GM21423 (cell line): ENCODE measurements at regions not wholly inside any gene's neighbourhood (a gene's known extent, or its start where the extent isn't known, plus 50 kb on each side); places are given as distances from the start of the nearest gene placed in this dataset.
"Not testable (repeated sequence)": the region's sequence is repeated elsewhere in the genome, so short reads cannot be mapped to it uniquely, and the experiment has no call there.

ENCODE experiments used
- ATAC-seq: cut with Tn5 transposase; IDR thresholded peaks from one replicate; pipeline ENCODE4 v1.9.1; 2021; ENCODE audit warnings: mild to moderate bottlenecking, moderate library complexity; ENCODE audit not compliant: unreplicated experiment

GRCh38 chr11:42669248-42669976 is 642.4 kb upstream of the API5 start:
- ATAC-seq: no peak

DNA sequence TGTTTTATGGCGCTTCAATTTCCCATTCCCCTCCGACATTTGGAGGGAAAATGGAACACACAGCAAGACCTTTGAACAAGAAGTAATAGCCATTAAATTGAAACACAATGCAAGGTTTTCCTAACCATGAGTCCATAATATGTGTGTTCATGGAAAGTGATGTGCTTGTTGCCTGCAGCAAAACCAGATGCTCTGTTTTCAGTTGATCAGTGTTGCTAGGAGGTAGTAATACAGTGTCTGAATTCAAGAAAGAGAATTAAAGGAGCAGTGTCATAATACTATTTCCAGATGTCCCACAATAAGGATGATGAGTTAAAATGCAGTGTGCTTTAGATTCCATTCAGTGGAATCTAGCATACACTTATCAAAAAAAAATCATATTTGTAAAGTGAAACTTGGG is 637.4 kb upstream of the API5 start:
- ATAC-seq: no peak

DNA sequence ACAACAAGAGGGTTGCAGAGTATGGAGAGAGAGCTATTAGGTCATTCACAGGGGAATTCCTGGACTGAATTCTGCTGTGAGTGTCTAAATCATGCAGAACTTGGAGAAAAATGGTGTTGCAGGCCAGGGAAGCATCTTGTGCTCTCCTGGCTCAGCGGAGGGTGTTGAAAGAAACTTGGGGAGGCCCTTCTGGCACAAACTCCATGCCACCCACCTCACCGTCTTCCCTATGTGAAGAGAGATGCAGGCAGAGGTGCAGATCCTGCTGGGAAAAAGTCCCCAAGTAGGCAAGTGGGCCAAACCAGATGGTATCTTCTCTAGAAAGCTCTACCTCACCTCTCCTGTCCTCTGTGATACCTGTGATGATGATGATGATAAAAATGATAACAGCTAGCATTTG is 604.3 kb upstream of the API5 start:
- no peak for ATAC-seq

- ATAC-seq: no peak
These were observed 602.6 kb upstream of the API5 start for GRCh38 chr11:42709216-42709615.

GRCh38 chr11:42713279-42713678 is 598.5 kb upstream of the API5 start:
- ATAC-seq: no peak

DNA sequence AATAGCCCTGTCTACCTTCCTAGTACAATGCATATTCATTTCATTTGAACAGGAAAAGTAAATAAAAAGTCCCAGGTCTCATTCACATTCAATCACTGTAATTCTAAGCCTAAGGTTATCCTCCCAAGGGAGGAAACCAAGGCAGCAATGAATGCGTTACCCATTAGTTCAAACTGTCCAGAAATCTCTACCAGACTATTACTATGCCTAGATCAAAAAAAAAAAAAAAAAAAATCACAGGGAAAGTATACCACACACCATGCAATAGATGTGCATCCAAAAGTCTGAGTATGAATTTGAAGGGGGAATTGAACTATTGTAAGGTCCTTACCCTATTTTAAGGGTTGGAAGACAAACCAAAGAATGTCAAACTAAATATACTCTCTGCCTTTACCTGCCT is 598.0 kb upstream of the API5 start:
- no peak for ATAC-seq

- no peak for ATAC-seq
These were observed 590.9 kb upstream of the API5 start for GRCh38 chr11:42720716-42721563.

DNA sequence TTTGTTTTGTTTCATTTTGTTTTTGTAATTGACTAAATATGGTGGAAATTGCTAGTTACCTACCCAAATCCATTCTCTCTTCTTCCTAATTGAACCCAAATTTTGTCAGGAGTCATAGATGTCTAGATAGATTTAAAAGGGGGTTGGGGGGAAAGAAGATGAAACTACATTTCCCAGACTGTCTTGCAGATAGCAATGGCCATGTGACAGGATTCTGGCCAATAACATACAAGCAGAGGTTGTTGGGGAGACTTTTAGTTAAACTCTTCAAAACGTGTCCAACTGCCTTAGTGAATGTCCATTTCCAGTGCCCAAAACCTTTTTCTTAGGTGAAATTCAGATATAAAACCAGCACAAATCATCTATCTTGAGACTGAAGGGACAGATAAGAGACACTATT is 583.9 kb upstream of the API5 start:
- no peak for ATAC-seq

DNA sequence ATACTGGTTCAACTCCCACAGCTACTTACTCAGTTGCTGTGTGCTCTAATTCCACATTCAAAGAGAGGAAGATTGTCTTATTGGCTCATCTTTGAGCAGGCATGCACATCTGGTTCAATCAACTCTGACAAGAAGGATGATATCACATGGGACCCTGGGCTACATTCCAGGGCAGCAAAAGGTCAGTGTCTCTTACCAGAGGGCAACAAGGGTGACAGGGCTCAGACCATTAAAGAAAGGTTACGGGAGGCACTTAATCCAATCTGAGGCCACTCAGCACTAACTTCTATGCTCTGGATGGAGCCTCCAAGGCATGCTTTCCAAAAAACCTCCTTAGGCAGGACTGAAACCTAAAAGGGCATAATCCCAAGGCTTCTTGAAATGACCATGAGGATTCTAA is 549.4 kb upstream of the API5 start:
- ATAC-seq: no peak

DNA sequence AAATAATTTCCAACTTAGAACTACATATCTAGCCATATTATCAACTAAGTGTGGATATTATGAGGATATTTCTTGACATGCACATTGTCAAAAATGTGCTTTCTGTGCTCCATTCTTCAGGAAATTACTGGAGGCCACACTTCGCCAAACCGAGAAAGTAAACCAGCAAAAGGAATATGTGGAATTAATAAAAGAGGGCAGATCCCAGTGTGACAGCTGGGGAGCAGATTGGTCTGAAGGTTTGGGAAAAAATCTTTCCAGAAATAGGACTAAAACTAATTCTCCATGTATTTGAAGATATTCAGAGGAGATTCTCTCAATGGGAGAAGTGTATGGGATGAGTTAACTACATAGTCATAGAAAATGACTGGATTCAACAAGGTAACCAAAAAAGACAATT is 546.9 kb upstream of the API5 start:
- ATAC-seq: no peak

- ATAC-seq: no peak
These were observed 543.2 kb upstream of the API5 start for GRCh38 chr11:42768576-42768975.

DNA sequence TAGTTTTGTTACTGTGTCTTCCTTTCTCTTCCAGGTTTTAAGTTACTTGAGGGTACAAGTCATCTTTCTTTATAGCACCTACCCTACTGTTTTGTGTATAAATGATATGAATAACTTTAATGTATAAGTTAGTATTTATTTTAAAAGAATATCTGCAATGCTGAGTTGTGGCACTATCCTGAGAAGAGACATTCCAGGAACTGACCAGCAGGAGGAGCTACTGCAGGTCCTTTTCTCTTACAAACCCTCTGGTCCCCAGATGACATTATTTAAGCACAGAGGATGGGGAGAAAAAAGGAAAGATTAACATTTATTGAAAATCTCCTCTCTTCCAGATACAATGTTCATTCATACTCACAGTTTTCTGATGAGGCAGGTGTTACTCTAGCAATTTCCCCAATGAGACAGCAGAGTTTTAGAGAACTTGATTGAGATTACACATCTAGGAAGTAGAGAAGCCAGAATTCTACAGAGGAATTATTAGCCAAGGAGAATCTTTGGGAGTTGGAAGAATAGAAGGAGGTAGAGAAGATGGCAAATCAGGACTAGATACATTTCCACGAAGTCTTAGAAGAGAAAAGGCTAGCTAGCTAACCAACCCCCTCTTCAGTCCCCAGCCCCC is 541.2 kb upstream of the API5 start:
- ATAC-seq: no peak

DNA sequence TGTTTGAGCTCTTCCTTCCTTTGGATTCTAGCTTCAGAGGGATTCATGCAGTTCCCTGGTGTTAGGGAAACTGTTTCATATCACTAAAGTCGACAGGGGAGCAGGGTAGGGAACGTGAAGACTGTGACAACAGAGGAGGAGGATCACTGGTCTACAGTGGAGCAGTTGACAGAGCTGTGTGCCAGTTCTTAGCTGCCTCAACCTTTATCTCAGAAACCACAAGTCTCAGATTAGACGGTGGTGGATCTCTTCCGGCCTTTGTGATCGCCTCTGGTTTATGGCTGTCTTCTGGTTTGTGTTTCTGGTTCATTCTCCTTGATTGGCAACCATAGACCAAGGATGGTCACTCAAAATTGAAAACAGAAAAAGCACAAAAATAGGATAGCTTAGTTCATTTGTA is 538.9 kb upstream of the API5 start:
- ATAC-seq: no peak

GRCh38 chr11:42773729-42774128 is 538.1 kb upstream of the API5 start:
- no peak for ATAC-seq

- no peak for ATAC-seq
These were observed 537.2 kb upstream of the API5 start for GRCh38 chr11:42774567-42774966.

DNA sequence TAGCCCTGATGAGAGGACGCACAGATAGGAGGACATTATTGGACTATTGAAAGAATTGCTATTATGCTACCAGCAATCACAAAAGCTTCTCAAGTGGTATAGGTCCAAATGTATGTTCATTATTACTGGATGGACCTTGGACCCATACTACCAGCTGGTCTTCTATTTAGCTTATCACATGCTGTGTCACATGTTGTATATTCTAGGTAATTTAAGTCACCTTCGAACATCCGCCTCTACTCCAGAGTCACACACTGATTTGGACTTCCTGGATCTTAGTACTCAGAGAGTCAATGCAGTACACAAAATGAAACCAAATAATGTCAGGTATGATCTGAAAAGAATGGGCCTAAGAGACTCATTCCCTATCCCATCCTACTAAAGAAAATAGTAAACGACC is 534.0 kb upstream of the API5 start:
- ATAC-seq: no peak

DNA sequence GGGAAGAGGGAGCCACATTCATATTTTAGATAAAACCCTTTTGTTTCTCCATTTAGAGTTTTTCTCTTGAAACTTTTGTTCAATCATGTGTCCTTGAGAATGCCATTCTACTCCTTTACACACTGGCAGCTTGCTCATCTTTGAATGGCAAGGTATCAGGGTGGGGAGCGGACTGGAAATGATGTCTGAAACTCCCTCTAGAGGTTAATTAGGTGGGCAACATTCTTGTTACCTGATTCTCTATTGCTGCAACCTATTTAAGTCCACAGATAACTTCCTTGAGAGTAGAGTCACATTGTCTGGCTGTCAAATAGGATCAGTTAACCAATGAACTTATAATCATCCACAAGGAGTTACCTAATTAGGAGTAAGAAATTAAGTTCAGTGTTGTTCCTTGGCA is 533.6 kb upstream of the API5 start:
- no peak for ATAC-seq

DNA sequence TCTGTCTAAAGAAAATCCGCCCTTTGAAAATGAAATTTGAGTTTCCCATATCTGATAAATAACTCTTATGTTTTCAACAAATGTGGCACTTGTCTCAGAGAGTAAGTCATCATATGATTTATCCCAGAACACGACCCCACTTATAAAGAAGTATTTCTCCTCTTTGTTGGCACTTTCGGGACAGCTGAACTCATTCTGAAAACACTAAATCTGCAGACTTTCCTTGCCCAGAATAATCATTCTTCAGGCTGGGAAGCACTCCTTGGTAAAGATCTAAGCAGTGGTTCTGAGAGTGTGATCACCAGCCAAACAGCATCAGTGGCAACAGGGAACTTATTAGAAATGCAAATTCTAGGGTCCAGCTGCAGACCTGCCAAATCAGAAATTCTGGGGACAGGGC is 532.2 kb upstream of the API5 start:
- ATAC-seq: no peak

DNA sequence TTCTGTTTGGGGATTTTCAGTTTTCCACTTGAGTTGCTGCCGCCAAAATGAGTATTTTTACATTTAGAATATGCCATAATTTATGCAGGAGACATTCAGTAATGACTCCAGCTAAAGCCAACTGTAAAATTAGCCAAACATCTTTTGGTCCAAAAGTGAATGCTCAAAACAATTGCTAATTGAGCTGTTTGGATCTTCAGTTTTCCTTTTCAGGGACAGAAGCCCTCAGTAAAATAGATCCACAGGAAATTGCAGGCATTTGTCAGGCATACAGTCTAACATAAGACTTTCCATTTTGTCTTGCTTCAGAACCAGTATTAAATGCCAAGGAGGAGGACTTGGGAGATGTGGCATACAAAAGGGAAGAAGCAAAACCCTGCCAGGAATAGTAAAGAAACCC is 524.8 kb upstream of the API5 start:
- no peak for ATAC-seq

DNA sequence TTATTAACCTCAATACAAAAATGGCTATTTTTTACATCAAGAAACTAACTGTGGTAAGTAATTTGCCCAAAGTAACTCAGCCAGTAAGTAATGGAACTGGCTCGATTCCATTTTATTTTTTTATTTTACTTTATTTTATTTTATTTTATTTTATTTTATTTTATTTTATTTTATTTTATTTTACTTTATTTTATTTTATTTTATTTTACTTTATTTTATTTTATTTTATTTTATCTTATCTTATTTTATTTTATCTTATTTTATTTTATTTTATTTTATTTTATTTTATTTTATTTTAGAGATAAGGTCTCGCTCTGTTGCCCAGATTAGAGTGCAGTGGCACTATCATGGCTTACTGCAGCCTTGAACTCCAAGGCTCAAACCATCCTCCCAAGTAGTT is 516.3 kb upstream of the API5 start:
- not testable (repeated sequence) for ATAC-seq

DNA sequence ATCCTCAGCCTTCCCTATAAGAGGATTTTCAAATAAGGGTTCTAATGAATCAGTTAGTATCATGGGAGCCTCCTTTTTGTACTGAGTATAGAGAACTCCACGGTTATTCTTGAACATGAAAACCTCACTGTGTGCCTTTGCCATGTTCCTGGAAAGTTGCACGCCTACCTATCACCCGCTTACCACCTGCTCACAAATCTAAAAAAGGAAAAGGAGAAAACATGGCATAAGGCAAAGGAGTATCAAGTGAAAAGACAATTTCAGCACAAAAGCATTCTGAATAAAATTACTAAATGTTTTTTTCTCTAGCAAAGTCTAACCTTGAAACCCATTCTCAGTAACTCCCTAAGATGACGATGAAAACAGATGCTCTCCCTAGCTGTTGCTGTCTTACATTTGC is 511.8 kb upstream of the API5 start:
- no peak for ATAC-seq
